ENCODE measurements at regions not wholly inside any gene's neighbourhood (a gene's known extent, or its start where the extent isn't known, plus 50 kb on each side); places are given as distances from the start of the nearest gene placed in this dataset.

GRCh38 chr6:10256113-10256690 is 158.7 kb downstream of the TFAP2A start:
- ChIA-PET POLR2A (ENCODE audit: low non-redundant PET) (no interaction called here), CTCF (no interaction called here)
- intact Hi-C loops (cut with micrococcal nuclease; ENCODE audit: unreplicated experiment), result no loop called here
- Histone ChIP-seq H3K4me1 (ENCODE audit: insufficient read depth, low read length, poor library complexity, severe bottlenecking) (no peaks in the 10 kb centered on the region), H3K9me3 (ENCODE audit: low read depth, low read length, poor library complexity, severe bottlenecking) (no peaks in the 10 kb centered on the region), H3K27ac (ENCODE audit: low read depth, low read length, poor library complexity, severe bottlenecking) (no peak overlapping the region), H3K36me3 (ENCODE audit: insufficient read depth, low read length, poor library complexity, severe bottlenecking) (no peaks in the 10 kb centered on the region), H3K4me3 (ENCODE audit: low read depth, low read length, poor library complexity, severe bottlenecking) (no peak overlapping the region), H3K27me3 (replicated peaks; ENCODE audit: insufficient read depth, low read depth, low read length, poor library complexity) (no peaks in the 10 kb centered on the region)
- peak; percentile 23 for DNase-seq (ENCODE audit: low spot score)
- BruUV-seq (replicated peaks), result no TSS peak
- peak; percentile 57 for TF ChIP-seq CTCF (conservative IDR thresholded peaks at IDR 0.05; ENCODE audit: low read depth, low read length)
- no peak for TF ChIP-seq EZH2 (IDR thresholded peaks at IDR 0.05; ENCODE audit: borderline replicate concordance, low read depth, low read length, poor library complexity, severe bottlenecking)

- Histone ChIP-seq H3K36me3 (ENCODE audit: insufficient read depth, low read length, poor library complexity, severe bottlenecking) (no peaks in the 10 kb centered on the region), H3K27me3 (replicated peaks; ENCODE audit: insufficient read depth, low read depth, low read length, poor library complexity) (no peaks in the 10 kb centered on the region), H3K27ac (ENCODE audit: low read depth, low read length, poor library complexity, severe bottlenecking) (no peak overlapping the region), H3K9me3 (ENCODE audit: low read depth, low read length, poor library complexity, severe bottlenecking) (no peaks in the 10 kb centered on the region), H3K4me3 (ENCODE audit: low read depth, low read length, poor library complexity, severe bottlenecking) (no peak overlapping the region), H3K4me1 (ENCODE audit: insufficient read depth, low read length, poor library complexity, severe bottlenecking) (peaks cover 19% of the 10 kb centered on the region)
- BruUV-seq (replicated peaks), result no TSS peak
- no peak for TF ChIP-seq EZH2 (IDR thresholded peaks at IDR 0.05; ENCODE audit: borderline replicate concordance, low read depth, low read length, poor library complexity, severe bottlenecking)
- no peak for TF ChIP-seq CTCF (conservative IDR thresholded peaks at IDR 0.05; ENCODE audit: low read depth, low read length)
- ChIA-PET POLR2A (ENCODE audit: low non-redundant PET) (no interaction called here), CTCF (no interaction called here)
- no peak for DNase-seq (ENCODE audit: low spot score)
- intact Hi-C loops (cut with micrococcal nuclease; ENCODE audit: unreplicated experiment), result no loop called here
Measured at GRCh38 chr6:10250655-10251220, 164.1 kb downstream of the TFAP2A start.

GRCh38 chr6:10248378-10248843 is 166.5 kb downstream of the TFAP2A start:
- POLR2A ChIA-PET (ENCODE audit: low non-redundant PET), result no interaction called here
- Histone ChIP-seq H3K4me3 (ENCODE audit: low read depth, low read length, poor library complexity, severe bottlenecking) (no peak overlapping the region), H3K27me3 (replicated peaks; ENCODE audit: insufficient read depth, low read depth, low read length, poor library complexity) (no peaks in the 10 kb centered on the region), H3K27ac (ENCODE audit: low read depth, low read length, poor library complexity, severe bottlenecking) (no peak overlapping the region), H3K36me3 (ENCODE audit: insufficient read depth, low read length, poor library complexity, severe bottlenecking) (no peaks in the 10 kb centered on the region), H3K9me3 (ENCODE audit: low read depth, low read length, poor library complexity, severe bottlenecking) (no peaks in the 10 kb centered on the region), H3K4me1 (ENCODE audit: insufficient read depth, low read length, poor library complexity, severe bottlenecking) (peaks cover 19% of the 10 kb centered on the region)
- DNase-seq (ENCODE audit: low spot score), result peak; percentile 98
- CTCF ChIA-PET, result interaction anchor here (0.7 kb wide), 2 partner anchors 30 to 996 kb away, joined by 3 to 7 read pairs; no protein-coding TSS in a partner anchor
- BruUV-seq (replicated peaks), result no TSS peak
- TF ChIP-seq EZH2 (IDR thresholded peaks at IDR 0.05; ENCODE audit: borderline replicate concordance, low read depth, low read length, poor library complexity, severe bottlenecking) (no peak), CTCF (conservative IDR thresholded peaks at IDR 0.05; ENCODE audit: low read depth, low read length) (peak; percentile 47; the same call in 1 of the 2 replicates)
- intact Hi-C loops (cut with micrococcal nuclease; ENCODE audit: unreplicated experiment), result loop anchor here (5.0 kb wide), 1 partner anchor 164 kb away; no protein-coding TSS in a partner anchor

Measured in A673 (cell line).